GM18868 (cell line): ENCODE measurements at regions not wholly inside any gene's neighbourhood (a gene's known extent, or its start where the extent isn't known, plus 50 kb on each side); places are given as distances from the start of the nearest gene placed in this dataset.
"Not testable (repeated sequence)": the region's sequence is repeated elsewhere in the genome, so short reads cannot be mapped to it uniquely, and the experiment has no call there.

Source experiments
- ATAC-seq: cut with Tn5 transposase; IDR thresholded peaks from one replicate; pipeline ENCODE4 v1.9.1; 2021; ENCODE audit warnings: mild to moderate bottlenecking, moderate library complexity; ENCODE audit not compliant: unreplicated experiment

DNA sequence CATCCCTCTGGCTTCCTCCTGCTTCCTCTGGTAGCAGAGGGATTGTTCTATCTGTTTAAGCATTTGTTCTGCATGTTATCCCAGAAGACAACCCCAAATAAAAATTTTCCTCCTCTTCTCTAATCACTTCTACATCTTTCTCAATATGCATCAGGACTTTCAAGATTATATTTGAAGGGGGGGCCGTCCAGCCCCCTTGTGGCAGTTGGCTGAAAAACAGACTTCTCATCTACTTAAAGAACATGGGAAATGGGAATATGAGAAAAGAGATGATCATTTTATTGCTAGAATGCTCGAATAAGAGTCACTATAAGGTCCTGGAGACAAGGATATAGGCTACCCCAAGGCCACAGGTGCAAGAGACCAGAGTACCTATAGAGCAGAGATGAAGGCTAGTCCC lies 466.0 kb downstream of the REEP3 start:
- ATAC-seq = no peak

DNA sequence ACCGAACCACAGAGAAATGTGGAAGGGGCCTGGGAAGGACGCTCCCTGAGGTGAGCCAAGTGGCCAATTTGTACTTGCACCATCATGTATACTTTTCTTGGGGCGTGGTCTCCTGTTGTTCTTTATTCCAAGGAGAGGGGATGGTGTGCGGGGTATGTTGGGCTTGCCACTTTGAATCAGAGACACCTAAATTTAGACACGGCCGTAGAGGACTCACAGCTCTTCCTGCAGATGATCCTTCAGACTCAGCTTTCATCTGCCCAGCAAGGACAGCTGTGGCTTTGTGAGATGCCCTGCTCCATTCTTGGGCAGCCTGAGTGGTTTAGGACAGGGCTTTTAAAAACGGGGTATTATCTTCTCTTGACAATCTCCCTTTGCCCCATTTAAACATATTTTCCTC lies 473.2 kb downstream of the REEP3 start:
- ATAC-seq = no peak

DNA sequence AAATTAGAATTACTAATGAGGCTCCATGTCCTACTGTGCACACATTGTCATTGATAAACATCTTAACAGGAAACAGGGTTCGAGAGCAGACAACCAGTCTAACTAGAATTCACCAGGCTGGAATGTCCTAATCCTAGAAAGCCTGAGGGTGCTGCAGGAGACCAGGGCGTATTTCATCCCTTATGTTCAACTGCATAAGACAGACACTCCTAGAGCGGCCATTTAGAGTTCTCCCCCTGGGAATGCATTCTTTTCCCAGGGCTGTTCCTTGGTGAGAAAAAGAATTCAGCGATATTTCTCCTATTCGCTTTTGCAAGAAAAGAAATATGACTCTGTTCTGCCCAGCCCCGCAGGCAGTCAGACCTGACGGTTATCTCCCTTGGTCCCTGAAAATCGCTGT lies 486.0 kb downstream of the REEP3 start:
- ATAC-seq = no peak

DNA sequence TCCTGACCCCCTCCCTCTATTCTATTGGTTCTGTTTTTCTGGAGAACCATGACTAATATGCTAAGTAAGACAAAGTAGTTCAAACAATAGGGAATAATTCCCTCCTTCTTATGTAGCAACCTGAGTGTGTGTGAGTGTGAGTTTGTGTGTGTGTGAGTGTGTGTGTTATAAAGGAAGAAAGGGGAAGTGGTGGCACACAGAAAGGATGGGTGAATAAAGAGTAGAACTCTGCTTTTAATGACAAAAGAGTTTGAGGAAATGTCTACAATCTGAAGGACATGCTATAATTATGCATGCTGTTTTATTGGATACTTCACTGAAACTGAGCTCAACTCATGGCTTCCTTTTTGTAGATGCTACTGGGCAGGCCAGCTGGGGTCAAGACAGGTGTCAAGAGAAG lies 489.5 kb downstream of the REEP3 start:
- no peak for ATAC-seq

DNA sequence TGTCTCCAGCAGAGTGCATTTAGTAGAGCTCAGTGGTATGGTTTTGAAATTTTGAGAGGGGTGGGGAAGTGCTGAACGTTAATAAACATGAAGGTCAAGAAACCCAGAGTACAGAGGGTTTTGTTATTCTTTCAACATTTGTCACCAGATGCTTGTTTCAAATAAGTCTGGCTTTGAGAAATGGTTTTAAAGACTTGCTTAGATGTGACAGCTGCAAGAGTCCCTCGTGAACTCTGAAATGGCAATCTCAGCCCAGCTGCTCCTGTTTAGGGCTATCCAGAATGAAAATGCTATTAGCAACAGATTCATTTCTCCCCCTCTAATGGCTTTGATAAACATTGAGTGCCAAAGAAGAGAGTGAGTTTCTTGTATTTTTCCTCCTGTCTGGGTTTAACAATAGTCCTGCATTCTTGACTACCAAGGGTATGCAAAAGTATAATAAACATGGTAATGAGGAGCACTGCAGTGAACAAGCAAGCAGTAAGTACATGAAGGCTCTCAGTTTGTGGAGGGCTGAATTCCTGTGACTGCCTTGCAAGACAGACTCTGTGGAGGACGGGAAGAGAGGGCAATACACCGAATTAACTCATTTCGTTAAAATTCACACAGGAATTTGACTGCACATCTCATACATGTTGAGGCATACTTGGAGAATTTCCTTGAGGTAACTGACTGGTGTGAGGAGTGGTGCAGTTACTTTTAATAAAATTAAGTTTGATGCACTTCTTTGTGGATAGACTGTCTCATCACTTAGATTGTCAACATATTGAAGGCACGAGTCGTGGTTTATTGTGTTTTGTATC lies 490.9 kb downstream of the REEP3 start:
- no peak for ATAC-seq

DNA sequence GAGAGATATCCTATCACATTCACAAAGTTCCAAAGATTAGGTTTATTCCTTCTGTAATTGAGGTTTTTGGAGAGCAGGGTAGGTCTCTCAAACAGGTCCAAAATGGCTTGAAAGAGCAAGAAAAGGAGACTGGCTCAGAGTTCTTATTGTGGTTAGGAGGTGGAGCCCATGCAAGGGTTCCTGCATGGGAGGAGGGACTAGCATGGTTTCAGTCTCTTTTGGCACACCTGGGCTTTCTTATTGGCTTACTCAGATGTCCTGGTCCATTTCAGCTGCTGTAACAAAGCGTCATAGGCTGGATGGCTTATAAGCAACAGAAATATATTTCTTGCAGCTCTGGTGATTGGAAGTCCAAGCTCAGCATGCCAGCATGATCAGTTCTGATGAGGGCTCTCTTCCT lies 493.1 kb downstream of the REEP3 start:
- no peak for ATAC-seq

DNA sequence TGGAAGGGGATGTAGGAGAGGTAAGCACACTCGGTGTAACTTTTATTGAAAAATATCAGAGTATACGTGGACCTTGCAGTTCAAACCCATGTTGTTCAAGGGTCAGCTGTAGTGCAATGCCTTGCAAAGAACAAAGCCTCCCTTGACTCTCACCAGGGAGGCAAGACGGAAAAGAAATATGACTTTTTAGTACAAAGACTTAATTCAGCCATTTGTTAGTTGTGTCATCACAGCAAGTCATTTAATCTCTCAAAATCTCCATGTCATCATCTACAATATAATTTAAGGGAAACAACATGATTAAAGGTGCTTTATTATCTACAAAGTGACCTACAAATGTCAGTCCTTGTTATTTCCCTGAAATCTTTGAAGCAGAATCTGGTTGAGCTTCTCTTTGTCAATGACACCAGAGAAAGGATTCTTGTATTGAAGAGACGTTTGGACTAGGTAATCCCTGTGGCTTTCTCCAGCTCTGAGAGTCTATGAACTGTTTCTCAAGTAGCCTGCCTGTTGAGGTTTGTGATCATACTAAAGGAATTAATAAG lies 502.8 kb downstream of the REEP3 start:
- ATAC-seq = no peak

DNA sequence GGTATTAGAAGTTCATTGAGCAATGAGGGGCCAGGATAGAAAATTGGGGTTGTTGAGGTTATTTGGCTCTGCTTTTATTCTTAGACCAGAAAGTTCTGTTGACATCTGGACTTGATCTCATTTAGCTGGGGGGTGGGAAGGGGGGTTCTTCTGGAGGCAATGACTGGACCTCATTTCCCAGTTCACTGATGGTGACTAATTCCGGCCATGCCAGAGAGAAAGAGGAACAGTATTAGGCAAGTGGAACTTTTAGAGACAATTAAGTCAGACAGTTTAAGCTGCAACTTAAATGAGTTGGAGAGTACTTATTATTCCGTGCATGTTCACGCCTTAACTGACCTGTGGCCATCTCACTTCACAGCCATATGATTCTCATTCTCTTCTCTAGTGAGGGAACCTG lies 512.5 kb downstream of the REEP3 start:
- ATAC-seq = no peak

DNA sequence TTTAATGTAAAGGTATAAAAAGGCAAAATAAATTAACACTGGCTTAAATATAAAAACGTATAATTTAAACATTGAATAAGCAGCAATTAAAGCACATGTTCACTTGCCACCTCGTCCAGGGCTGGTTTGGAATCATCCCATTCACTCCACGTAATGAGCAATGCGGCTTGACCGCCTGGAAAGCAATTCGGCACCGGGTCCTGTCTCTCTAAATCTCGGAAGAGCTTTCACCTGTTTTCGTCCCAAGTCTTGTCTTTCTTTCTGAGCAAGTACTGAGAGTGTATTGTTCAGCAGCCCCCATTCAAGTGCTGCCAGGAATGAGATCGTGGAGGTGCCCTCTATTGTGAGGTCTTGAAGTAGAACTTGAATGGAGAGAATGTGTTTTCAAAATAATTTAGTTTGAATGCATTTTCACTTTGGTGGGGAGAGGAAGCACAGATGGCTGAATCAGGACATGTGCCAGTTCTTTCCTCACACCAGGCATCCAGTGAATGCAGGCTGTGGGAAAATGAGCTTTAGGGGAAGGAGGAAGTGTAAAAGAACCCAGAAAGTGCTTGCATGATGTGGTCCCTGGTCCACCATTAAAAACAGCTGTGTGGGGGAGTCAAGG lies 515.2 kb downstream of the REEP3 start:
- no peak for ATAC-seq

DNA sequence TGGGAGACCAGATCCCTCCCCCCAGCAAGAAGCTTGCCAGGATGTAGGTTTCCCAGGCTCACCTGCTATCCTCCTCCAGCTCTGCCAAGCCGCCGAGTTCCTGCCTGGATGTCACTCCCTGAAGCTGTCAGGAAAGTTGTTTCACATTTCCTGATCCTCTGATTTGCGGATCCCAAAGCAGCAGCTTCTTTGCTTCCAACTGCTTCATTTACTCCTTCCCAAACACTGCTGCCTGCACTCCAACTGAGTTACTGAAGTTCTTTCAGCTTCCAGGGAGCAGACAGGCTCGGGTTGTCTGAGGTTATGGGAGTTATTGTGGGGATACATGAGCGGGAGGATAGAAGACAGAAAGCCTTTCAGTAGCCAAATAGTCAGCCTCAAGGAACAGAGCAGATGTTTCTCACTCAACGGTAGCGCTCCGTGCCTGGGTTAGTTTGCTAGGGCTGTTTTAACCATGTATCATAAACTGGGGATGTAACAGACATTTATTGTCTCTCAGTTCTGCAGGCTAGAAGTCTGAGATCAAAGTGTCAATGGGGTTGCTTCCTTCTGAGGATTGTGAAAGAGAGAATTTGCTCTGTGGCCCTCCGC lies 516.0 kb downstream of the REEP3 start:
- ATAC-seq = no peak

DNA sequence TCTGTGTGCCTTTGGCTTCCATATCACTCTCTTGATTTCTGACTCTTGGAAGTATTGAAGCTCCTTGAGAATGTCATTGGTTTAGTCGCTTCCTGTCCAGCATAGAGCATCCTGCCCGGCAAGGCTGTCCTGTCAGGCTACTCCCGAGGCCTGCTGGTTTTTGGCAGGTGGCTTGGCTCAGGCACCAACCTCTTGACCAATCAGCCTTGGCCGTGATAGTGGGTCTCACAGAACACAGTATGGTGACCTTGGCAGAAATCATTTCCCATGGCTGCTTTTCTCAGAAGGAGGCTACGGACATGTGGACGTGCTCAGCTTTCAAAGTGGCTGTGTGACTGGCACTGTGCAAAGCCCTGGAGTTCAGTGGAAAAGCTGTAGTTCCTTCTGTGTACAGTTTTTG lies 516.9 kb downstream of the REEP3 start:
- ATAC-seq = no peak

DNA sequence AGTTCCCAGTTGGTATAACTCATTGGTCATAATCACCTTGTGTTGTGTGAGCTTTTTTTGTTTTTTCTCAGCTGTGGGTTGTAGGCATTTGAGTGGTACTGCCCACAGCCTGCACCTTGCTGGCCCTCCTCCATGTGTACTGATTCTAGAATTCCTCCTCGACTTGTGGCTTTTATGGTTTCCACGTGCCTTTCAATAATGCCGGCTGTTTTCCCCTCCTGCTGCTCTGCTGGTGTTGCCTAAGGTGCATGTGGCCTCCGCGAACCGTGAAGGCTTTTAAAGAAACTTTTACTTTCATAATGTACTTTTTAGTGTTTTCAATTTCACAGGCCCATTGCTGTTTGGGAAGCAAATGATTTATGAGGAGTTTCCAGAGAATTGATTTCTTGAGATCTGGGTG lies 518.0 kb downstream of the REEP3 start:
- peak; percentile 60 for ATAC-seq

DNA sequence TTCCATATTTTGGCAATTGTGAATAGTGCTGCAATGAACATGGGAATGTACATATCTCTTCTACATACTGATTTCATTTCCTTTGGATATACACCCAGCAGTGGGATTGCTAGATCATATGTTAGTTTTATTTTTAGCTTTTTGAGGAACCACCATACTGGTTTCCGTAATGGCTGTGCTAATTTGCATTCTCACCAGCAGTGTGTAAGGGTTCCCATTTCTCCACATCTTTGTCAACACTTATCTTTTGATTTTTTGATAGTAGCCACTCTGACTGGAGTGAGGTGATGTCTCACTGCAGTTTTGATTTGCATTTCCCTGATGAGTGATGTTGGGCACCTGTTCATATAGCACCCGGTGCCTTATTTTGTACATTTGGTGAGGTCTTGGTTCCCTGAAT lies 519.6 kb downstream of the REEP3 start:
- ATAC-seq = peak; percentile 9

DNA sequence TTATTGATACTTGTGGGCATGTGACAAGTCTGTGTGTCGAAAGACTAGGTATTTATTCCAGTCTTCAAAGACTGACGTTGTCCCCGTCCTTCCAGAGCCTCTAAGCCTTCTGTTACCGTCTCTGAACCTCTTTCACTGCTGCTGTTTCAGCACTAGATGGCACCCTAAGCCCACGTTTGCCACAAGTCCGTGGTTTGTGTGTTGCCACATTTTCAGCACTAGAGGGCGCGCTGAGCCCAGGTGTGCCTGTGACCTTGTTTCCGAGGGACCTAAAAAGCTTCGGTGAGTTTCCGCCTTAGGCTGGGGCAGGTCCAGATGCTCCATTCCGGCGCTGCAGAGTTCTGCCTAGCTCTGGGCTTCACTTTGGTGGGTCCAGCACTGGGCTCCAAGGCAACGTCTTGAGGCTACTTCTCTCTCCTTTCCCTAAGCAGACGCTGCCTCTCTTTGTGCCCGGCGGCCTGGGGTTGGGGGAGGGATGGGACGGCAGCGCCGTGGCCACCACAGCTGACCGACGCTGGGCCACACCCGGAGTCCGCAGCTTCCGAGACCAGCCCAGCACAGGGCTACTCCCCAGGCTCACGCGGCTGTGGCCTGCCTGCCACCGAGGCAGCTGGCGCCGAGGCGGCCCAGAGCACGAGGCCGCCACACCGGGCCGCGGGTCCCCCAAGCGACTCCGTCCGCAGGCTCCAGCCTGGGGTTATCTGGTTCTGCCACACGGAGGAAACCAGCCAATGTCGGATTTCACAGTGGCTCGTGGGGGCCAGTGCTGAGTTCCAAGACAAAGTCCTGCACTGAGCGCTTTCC lies 520.2 kb downstream of the REEP3 start:
- peak; percentile 81 for ATAC-seq

DNA sequence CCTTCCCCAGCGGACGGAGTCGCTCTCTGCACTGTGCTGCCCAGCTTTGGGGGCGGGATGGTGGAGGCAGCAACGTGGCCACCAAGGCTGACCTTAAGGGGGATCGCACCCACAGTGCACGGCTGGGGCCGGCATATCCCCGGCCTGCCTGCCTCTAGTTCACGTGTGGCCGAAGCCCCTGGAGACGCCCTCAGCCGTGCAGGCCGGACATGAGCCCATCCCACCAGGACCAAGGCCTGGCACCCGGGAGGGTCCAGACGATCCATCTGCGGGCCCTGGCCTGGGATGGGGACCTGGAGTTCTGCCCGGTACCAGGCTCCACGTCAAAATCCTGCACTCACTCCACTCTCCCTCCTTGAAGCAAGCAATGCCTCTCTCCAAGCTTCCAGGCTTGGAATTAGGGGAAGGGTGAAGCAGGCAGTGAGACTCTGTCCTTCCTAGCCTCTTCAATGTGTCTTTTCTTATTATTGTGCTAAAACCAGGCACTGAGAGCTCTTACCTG lies 520.8 kb downstream of the REEP3 start:
- no peak for ATAC-seq

DNA sequence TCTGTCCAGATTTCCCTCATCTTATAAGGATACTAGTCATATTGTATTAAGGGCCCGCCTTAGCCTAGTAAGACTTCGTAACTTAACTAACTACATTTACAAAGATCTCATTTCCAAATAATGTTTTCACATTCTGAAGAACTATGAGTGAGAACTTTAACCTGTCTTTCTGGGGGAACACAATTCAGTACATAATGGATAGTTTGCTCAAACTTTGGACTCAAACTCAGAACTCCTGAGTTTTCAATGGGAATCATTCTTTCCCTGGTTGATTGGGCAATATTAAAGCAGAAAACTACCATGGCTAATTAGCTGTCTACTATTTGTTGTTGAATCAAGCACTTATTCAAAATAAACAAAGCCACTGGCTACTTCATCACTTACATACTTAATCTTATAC lies 522.9 kb downstream of the REEP3 start:
- no peak for ATAC-seq

DNA sequence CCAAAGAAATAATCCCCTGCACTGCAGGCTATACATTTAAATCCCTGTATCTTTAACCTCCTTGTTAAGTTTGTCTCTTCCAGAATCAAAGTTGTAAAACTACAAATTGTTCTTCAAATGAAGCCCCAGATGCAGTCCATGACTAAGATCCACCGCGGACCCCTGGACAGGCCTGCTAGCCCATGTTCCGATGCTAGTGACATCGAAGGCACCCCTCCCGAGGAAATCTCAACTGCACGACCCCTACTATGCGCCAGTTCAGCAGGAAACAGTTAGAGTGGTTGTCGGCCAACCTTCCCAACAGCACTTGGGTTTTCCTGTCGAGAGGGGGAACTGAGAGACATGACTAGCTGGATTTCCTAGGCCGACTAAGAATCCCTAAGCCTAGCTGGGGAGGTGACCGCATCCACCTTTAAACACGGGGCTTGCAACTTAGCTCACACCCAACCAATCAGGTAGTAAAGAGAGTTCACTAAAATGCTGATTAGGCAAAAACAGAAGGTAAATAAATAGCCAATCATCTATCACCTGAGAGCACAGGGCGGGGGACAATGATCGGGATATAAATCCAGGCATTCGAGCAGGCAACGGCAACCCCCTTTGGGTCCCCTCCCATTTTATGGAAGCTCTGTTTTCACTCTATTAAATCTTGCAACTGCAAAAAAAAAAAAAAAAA lies 523.9 kb downstream of the REEP3 start:
- ATAC-seq = not testable (repeated sequence)

DNA sequence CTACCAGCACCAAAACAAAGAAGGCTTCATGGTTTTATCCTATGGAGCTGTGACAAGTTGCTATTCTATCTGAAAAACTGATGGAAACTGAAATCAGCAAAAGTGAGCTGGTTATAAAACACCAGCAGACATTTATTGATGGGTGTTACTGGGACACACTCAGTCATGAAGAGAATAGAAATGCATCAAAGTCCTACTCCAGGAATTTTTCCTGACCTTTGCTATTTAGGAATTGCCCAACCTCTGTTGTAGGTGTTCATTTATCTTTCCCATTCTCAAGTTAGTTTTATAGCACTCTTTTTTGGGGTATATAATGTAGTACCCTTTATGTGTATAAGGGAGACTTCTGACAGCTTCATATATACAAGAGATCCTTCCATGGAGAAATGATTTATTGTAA lies 533.2 kb downstream of the REEP3 start:
- ATAC-seq = no peak

DNA sequence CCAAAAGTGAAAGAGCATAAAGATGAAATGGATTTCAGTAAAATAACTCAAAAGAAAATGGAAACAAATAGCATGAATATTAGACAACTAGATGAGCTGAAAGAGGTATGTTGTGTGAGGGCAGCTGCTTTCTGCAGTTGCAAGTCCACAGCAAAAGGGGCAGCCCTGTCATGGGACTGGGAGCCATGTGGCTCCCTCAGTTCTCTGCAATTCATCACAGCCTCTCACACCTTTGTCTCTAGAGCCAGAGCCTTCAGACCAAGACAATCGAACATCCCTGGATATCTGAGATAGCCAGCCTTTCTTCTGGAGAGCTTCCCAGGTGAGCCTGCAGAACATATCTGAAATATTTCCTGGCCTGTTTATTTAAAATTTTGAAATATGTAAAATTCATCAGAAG lies 538.7 kb downstream of the REEP3 start:
- no peak for ATAC-seq

DNA sequence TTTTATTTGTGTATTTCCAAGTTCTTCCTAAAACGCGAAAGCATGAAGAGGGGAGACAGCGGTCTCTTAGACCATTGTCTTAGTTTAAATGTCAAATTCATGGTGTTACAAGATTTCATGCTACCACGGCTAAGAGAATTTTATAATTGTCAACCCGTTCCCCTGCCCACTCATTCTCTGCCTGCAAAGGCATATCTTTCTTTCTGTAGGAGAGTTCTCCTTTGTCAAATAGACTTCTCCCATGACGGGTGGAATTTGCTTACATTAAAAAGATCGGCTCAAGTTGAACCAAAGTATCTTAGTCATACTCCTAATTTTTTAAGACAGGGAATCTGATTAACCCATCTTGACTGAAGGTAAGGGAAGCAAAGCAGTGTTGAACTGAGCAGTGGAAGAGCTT lies 539.2 kb downstream of the REEP3 start:
- no peak for ATAC-seq

DNA sequence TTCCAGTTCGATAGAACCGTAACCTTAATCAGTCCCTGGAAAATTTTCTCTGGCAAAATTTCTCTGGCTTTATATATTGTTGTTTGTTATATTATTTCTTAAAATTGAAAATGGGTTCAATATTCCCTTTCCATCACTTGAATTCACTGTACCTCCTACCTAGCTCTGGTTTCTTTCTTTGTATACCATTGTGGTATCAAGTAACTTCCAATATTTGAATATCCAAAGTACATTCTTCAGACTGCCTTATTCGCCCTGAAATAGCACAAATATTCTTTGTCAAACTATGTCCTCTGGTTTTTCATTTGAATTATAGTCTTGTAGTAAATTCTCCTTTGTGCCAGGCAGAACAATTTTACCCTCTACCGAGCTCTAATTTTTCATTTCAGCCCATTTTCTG lies 541.6 kb downstream of the REEP3 start:
- ATAC-seq = no peak
